K562 (cell line): ENCODE measurements at regions not wholly inside any gene's neighbourhood (a gene's known extent, or its start where the extent isn't known, plus 50 kb on each side); places are given as distances from the start of the nearest gene placed in this dataset.

Source experiments
- ARNT ChIP-seq, 2 experiments: fragments of 450-650 bp; IDR thresholded peaks; 2 replicates each; pipeline ENCODE4 v1.6.1; 2016; ENCODE audit warnings: mild to moderate bottlenecking in 1 of 2
- BMI1 ChIP-seq: fragments of 150-350 bp; IDR thresholded peaks from 2 replicates; pipeline ENCODE4 v1.6.1; 2014; ENCODE audit warnings: low read length
- CHAMP1 ChIP-seq: fragments of 450-650 bp; IDR thresholded peaks from 2 replicates; pipeline ENCODE4 v1.6.1; 2016; ENCODE audit warnings: mild to moderate bottlenecking
- CHCHD3 ChIP-seq: fragments of 250-450 bp; sonication (Bioruptor Pico); IDR thresholded peaks from 2 replicates; pipeline ENCODE4 v2.1.2; 2022; ENCODE audit warnings: mild to moderate bottlenecking
- FOSL1 ChIP-seq: fragments of 200-800 bp; sonication (Bioruptor generic); conservative IDR thresholded peaks from 2 replicates; pipeline ENCODE4 v1.6.1; 2016; ENCODE audit warnings: missing genetic modification characterization, missing compliant biosample characterization
- FOXJ2 ChIP-seq: fragments of 200-800 bp; sonication (Bioruptor generic); IDR thresholded peaks from 2 replicates; pipeline ENCODE4 v1.6.1; 2016; ENCODE audit warnings: missing genetic modification characterization, missing compliant biosample characterization
- GTF2F1 ChIP-seq: IDR thresholded peaks from 2 replicates; pipeline ENCODE4 v1.6.1; 2011; ENCODE audit warnings: low read depth, low read length, improper control_type of control experiment
- HDGF ChIP-seq: fragments of 450-650 bp; IDR thresholded peaks from 2 replicates; pipeline ENCODE4 v1.6.1; 2016
- HMG20A ChIP-seq: fragments of 450-650 bp; formaldehyde crosslinking; conservative IDR thresholded peaks from 2 replicates; pipeline ENCODE4 v1.4.0; 2020; ENCODE audit warnings: mild to moderate bottlenecking, mixed read lengths
- KDM4B ChIP-seq, 2 experiments: fragments of 450-650 bp in 1 of 2; sonication (generic) in 1 of 2; IDR thresholded peaks; 2 replicates each; pipeline ENCODE4 v1.6.1; 2016 to 2017; ENCODE audit warnings: borderline replicate concordance in 2 of 2, antibody characterized with exemption in 1 of 2, low read depth in 1 of 2, mild to moderate bottlenecking in 1 of 2
- MCM7 ChIP-seq, 2 experiments: fragments of 450-650 bp; IDR thresholded peaks; 2 replicates each; pipeline ENCODE4 v1.6.1; 2016 to 2018
- NCOA6 ChIP-seq: fragments of 450-650 bp; IDR thresholded peaks from 2 replicates; pipeline ENCODE4 v1.6.1; 2017; ENCODE audit warnings: mild to moderate bottlenecking
- NR1H2 ChIP-seq: sonication (generic); formaldehyde crosslinking; IDR thresholded peaks from 2 replicates; pipeline ENCODE4 v1.4.0; 2020; ENCODE audit warnings: mild to moderate bottlenecking, missing genetic modification reagents
- SAP30 ChIP-seq: fragments of 200-600 bp; sonication (generic); IDR thresholded peaks from 2 replicates; pipeline ENCODE4 v1.6.1; 2012; ENCODE audit warnings: borderline replicate concordance, low read depth, mild to moderate bottlenecking, moderate library complexity, low read length, control low read depth, inconsistent platforms; ENCODE audit not compliant: insufficient read depth, poor library complexity, severe bottlenecking
- SIRT6 ChIP-seq: IDR thresholded peaks from one replicate; pipeline ENCODE4 v1.6.1; 2012; ENCODE audit warnings: low read depth, mild to moderate bottlenecking, control low read depth, inconsistent platforms, low read length, moderate library complexity
- SRSF7 ChIP-seq: fragments of 200-400 bp; formaldehyde crosslinking; optimal IDR thresholded peaks from 2 replicates; pipeline ENCODE3; 2017; ENCODE audit warnings: mild to moderate bottlenecking, low read depth, low read length
- TAF1 ChIP-seq: IDR thresholded peaks from 2 replicates; pipeline ENCODE4 v1.6.1; 2011; ENCODE audit warnings: mild to moderate bottlenecking, low read length, moderate library complexity; ENCODE audit not compliant: insufficient read depth, control insufficient read depth, severe bottlenecking; ENCODE audit errors: extremely low read depth
- ZBED1 ChIP-seq: IDR thresholded peaks from 2 replicates; pipeline ENCODE4 v1.6.1; 2014
- ZBTB49 ChIP-seq: sonication (generic); formaldehyde crosslinking; IDR thresholded peaks from 2 replicates; pipeline ENCODE4 v1.8.0; 2022; ENCODE audit warnings: missing genetic modification reagents, mild to moderate bottlenecking, borderline replicate concordance
- ZEB2 ChIP-seq: fragments of 450-650 bp; IDR thresholded peaks from 2 replicates; pipeline ENCODE4 v1.6.1; 2016
- ZFP36 ChIP-seq: fragments of 150-350 bp; IDR thresholded peaks from 2 replicates; pipeline ENCODE4 v1.6.1; 2018; ENCODE audit warnings: low read length, low read depth; ENCODE audit not compliant: partially characterized antibody
- ZNF121 ChIP-seq: sonication (generic); formaldehyde crosslinking; conservative IDR thresholded peaks from 2 replicates; pipeline ENCODE4 v1.8.0; 2022; ENCODE audit warnings: missing genetic modification reagents

- TF ChIP-seq CHAMP1: 0 out of 2 replicates have a peak, but pooled peaks have one; percentile 49
- TF ChIP-seq ZNF121 (CRISPR knock-in tag): no peak
- peak; percentile 38 for TF ChIP-seq FOSL1
- no peak for TF ChIP-seq FOXJ2 (tag)
- no peak for TF ChIP-seq BMI1
- peak; percentile 41 for TF ChIP-seq SAP30
- no peak for TF ChIP-seq ZBTB49
- TF ChIP-seq GTF2F1: peak; percentile 97; the same call in 1 of the 2 replicates
- no peak for TF ChIP-seq HDGF
- TF ChIP-seq NR1H2 (CRISPR knock-in tag): 0 out of 2 replicates have a peak, but pooled peaks have one; percentile 60
- no peak for TF ChIP-seq SRSF7
- TF ChIP-seq HMG20A: no peak
- peak; percentile 91; the same call in 1 of the 2 replicates for TF ChIP-seq CHCHD3 (CRISPR knock-in tag)
- peak; percentile 45 for TF ChIP-seq ZFP36
- peak; percentile 54; the same call in 1 of the 2 replicates for TF ChIP-seq ZEB2
- TF ChIP-seq ZBED1: peak; percentile 97
- TF ChIP-seq SIRT6: peak; percentile 8
- TF ChIP-seq ARNT (IDR thresholded peaks at IDR 0.05): 0 out of 4 replicates have a peak, but pooled peaks have one; percentile 20 to 36
- TF ChIP-seq KDM4B (IDR thresholded peaks at IDR 0.05; ENCODE audit: borderline replicate concordance in 2 of 2, low read depth in 1 of 2): peak in 1 of 2 experiments; percentile 84; a peak in 2 of 4 replicates
- no peak for TF ChIP-seq NCOA6
- TF ChIP-seq MCM7 (IDR thresholded peaks at IDR 0.05): 0 out of 4 replicates have a peak, but pooled peaks of 1 of the 2 experiments have one; percentile 61
- TF ChIP-seq TAF1: peak; percentile 26
Measured at GRCh38 chr6:26234421-26235301, 130.3 kb upstream of the BTN3A2 start (continued).
